ENCODE measurements at regions not wholly inside any gene's neighbourhood (a gene's known extent, or its start where the extent isn't known, plus 50 kb on each side); places are given as distances from the start of the nearest gene placed in this dataset.

DNA sequence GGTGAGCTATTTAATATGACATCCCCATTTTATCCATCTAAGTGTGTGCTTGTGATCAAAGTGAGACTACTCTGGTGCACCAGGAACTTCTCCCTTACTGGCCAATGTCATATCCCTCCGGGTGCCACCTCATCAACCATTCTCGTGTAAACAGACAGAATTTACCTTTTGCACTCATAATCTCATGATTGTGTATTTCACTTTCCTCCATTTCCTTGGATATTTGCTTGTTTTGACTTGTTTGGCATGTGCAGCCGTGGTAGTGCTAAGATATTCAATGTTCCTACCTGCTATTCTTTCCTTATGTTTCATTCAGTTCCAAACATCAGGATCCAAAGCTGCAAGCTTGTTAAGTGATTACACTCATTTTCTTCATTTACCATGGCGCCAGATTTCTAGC is 280.5 kb upstream of the SP8 start:
- no peak overlapping the region for H3K27ac ChIP-seq
- TF ChIP-seq CTCF (IDR thresholded peaks at IDR 0.05) (no peak), ZFX (IDR thresholded peaks at IDR 0.05; ENCODE audit: borderline replicate concordance) (no peak)

GRCh38 chr7:21070571-21071090 is 283.9 kb upstream of the SP8 start:
- TF ChIP-seq CTCF (IDR thresholded peaks at IDR 0.05) (no peak), ZFX (IDR thresholded peaks at IDR 0.05; ENCODE audit: borderline replicate concordance) (no peak)
- H3K27ac ChIP-seq = no peak overlapping the region

DNA sequence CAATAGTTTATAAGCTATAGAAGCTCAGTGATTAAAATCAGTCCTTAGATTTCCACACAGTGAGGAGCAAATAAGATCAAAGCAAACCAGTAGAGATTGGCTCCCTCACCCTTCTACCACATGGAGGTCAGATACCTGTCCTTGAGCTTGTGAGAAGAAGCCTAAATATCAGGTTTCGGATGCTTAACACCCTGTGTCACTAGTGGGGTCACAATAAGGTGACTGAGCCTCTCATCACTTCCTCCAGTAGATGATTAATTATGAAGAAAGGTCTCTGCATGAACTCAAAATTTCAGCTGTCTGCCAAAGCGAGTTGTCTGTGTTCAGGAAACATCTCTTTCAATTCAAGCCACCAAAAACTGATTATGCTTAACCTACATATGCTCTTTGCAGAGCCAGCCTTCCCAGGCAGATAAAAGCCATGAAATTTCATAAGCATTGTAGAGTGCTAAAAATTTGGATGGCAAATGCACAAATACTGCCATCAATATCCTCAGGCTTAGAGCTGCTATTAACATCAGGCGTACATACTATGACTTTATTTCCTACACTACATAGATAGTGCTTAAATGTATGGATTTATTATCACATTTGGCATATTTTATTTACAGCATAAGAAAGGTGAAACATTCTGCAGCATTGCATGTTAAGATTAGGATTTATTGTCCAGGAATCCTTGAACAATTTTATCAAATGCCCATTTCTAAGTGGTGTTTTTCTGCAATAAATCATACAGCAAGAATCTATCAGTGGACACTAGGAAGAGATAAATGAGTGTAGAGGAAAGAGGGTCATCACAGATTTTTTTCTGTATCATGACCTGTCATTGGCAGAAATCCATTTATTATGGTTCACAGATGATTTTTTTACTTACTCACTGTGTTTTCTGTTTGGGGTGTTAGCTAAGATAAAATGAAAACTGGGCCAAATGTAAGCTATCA is 285.1 kb upstream of the SP8 start:
- no peak overlapping the region for H3K27ac ChIP-seq
- TF ChIP-seq CTCF (IDR thresholded peaks at IDR 0.05) (no peak), ZFX (IDR thresholded peaks at IDR 0.05; ENCODE audit: borderline replicate concordance) (no peak)

DNA sequence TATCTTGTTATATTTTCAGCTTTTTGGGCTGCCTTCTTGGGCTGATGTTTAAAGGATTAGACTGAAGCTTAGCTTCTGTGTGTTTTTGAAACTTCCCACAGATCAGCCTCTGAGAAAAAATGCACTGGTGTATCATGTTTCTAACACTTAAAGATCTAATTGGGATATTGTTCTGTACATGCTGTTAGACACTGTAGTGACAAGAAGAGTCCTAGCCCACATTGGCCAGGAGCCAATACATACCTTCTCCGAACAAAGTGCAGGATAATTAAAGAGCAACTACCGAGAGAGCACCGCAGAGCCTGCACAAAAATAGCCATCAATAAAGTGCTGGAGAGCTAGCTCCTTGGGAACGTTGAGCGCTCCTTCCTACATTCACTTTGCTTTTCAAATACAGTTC is 289.4 kb upstream of the SP8 start:
- H3K27ac ChIP-seq = no peak overlapping the region
- no peak for TF ChIP-seq CTCF (IDR thresholded peaks at IDR 0.05)
- no peak for TF ChIP-seq ZFX (IDR thresholded peaks at IDR 0.05; ENCODE audit: borderline replicate concordance)

- H3K27ac ChIP-seq = no peak overlapping the region
- TF ChIP-seq ZFX (IDR thresholded peaks at IDR 0.05; ENCODE audit: borderline replicate concordance) (no peak), CTCF (IDR thresholded peaks at IDR 0.05) (no peak)
Observed at GRCh38 chr7:21076574-21076973, 289.9 kb upstream of the SP8 start.

- TF ChIP-seq ZFX (IDR thresholded peaks at IDR 0.05; ENCODE audit: borderline replicate concordance) (no peak), CTCF (IDR thresholded peaks at IDR 0.05) (no peak)
- H3K27ac ChIP-seq = no peak overlapping the region
Observed at GRCh38 chr7:21077602-21078001, 290.9 kb upstream of the SP8 start.

DNA sequence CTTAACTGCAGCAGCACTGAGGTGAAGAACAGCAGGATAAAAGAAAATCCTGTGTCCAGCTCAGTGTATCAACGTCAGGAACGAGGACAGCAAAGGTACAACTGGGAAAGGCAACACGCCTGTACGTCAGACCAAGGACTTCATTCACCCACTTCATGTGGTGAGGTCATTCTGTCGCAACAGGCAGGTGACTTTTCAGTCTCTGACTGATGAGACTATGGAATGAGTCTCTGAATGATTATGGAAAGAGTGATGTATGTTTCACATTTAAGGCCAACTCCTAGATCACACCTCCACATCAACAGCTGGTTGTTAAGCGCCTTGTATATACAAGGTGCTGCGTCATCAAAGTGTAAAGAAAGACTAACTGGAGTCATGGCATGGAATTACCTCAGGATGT is 297.6 kb upstream of the SP8 start:
- TF ChIP-seq ZFX (IDR thresholded peaks at IDR 0.05; ENCODE audit: borderline replicate concordance) (no peak), CTCF (IDR thresholded peaks at IDR 0.05) (no peak)
- H3K27ac ChIP-seq = no peak overlapping the region
